ENCODE measurements at regions not wholly inside any gene's neighbourhood (a gene's known extent, or its start where the extent isn't known, plus 50 kb on each side); places are given as distances from the start of the nearest gene placed in this dataset.

- Histone ChIP-seq H3K27me3 (no peaks in the 10 kb centered on the region), H3K27ac (peak overlapping the region; percentile 15 to 71 (median 65)), H3K4me1 (peaks cover 5 to 24% of the 10 kb centered on the region in 2 donors), H3K4me3 (no peak overlapping the region), H3K9me3 (no peaks in the 10 kb centered on the region), H3K36me3 (no peaks in the 10 kb centered on the region)
- intact Hi-C loops (cut with DNase I; ENCODE audit: low total_unique reads), result no loop called here
- no peak for ATAC-seq
- no peak for TF ChIP-seq POLR2A (IDR thresholded peaks at IDR 0.05)
- no peak for DNase-seq
- in situ Hi-C loops (cut with MboI; ENCODE audit: low sequenced_read_pairs in 4 of 4), result no loop called here
Observed at GRCh38 chr3:194879126-194879877, 193.6 kb downstream of the FAM43A start.

- intact Hi-C loops (cut with DNase I; ENCODE audit: low total_unique reads) (no loop called here), in situ Hi-C loops (cut with MboI; ENCODE audit: low sequenced_read_pairs in 4 of 4) (no loop called here)
- Histone ChIP-seq H3K27me3 (no peaks in the 10 kb centered on the region), H3K4me1 (peaks cover 5 to 24% of the 10 kb centered on the region in 2 donors), H3K36me3 (no peaks in the 10 kb centered on the region), H3K27ac (peak overlapping the region; percentile 56 to 71 (median 65)), H3K4me3 (no peak overlapping the region), H3K9me3 (no peaks in the 10 kb centered on the region)
- peak in 1 of 2 donors; percentile 31 for ATAC-seq
- TF ChIP-seq POLR2A (IDR thresholded peaks at IDR 0.05) (no peak), CTCF (IDR thresholded peaks at IDR 0.05 in 4 of 5, conservative IDR thresholded peaks at IDR 0.05 in 1 of 5) (no peak)
- DNase-seq, result peak in 1 of 2 donors; percentile 38
Observed at GRCh38 chr3:194879991-194880939, 194.6 kb downstream of the FAM43A start.

- ATAC-seq, result no peak
- Histone ChIP-seq H3K36me3 (no peaks in the 10 kb centered on the region), H3K9me3 (no peaks in the 10 kb centered on the region), H3K27ac (peak overlapping the region in 3 of 4 donors; percentile 63 to 71 (median 67)), H3K27me3 (no peaks in the 10 kb centered on the region), H3K4me1 (peaks cover 5 to 23% of the 10 kb centered on the region in 2 donors), H3K4me3 (no peak overlapping the region)
- in situ Hi-C loops (cut with MboI; ENCODE audit: low sequenced_read_pairs in 4 of 4), result no loop called here
- DNase-seq, result no peak
- intact Hi-C loops (cut with DNase I; ENCODE audit: low total_unique reads), result no loop called here
- TF ChIP-seq CTCF (IDR thresholded peaks at IDR 0.05 in 4 of 5, conservative IDR thresholded peaks at IDR 0.05 in 1 of 5) (no peak), POLR2A (IDR thresholded peaks at IDR 0.05) (no peak)
Observed at GRCh38 chr3:194880940-194881925, 195.6 kb downstream of the FAM43A start.

- no peaks in the 10 kb centered on the region for H3K36me3 ChIP-seq
- H3K4me3 ChIP-seq, result no peak overlapping the region
- H3K9me3 ChIP-seq, result no peaks in the 10 kb centered on the region
- H3K27me3 ChIP-seq, result no peaks in the 10 kb centered on the region
- no peak for DNase-seq
- H3K27ac ChIP-seq, result peak overlapping the region in 3 of 4 donors; percentile 33 to 57 (median 43)
- peak; percentile 58 to 64 for ATAC-seq
- peaks cover 0 to 11% of the 10 kb centered on the region in 2 donors for H3K4me1 ChIP-seq
- intact Hi-C loops (cut with DNase I; ENCODE audit: low total_unique reads), result no loop called here
- in situ Hi-C loops (cut with MboI; ENCODE audit: low sequenced_read_pairs in 4 of 4), result no loop called here
- TF ChIP-seq CTCF (IDR thresholded peaks at IDR 0.05 in 4 of 5, conservative IDR thresholded peaks at IDR 0.05 in 1 of 5) (no peak), POLR2A (IDR thresholded peaks at IDR 0.05) (no peak)
Observed at GRCh38 chr3:194884649-194885315, 199.1 kb downstream of the FAM43A start.

All from gastrocnemius medialis (tissue), 4 donors.